Esophagus muscularis mucosa (tissue), 4 donors: ENCODE measurements at regions not wholly inside any gene's neighbourhood (a gene's known extent, or its start where the extent isn't known, plus 50 kb on each side); places are given as distances from the start of the nearest gene placed in this dataset.

ENCODE experiments used
- DNase-seq: peaks from one replicate; pipeline ENCODE4 v3.0.0-alpha.2; 2017; ENCODE audit errors: extremely low spot score
- H3K27ac ChIP-seq, 4 donors: fragments of 200-600 bp; sonication (generic); replicated peaks in 1 of 4; 1 replicate in 3 of 4; 2 replicates in 1 of 4; pipeline ENCODE4 v1.5.1; 2016 to 2019; ENCODE audit warnings: mild to moderate bottlenecking in 1 of 4
- H3K27me3 ChIP-seq, 4 donors: fragments of 200-600 bp; sonication (generic); one replicate each; pipeline versions ENCODE4 v1.5.1 to v1.6.0; 2016 to 2019
- H3K36me3 ChIP-seq, 4 donors: fragments of 200-600 bp; sonication (generic); one replicate each; pipeline ENCODE4 v1.5.1; 2016 to 2019
- H3K4me1 ChIP-seq, 4 donors: fragments of 200-600 bp; sonication (generic); one replicate each; pipeline ENCODE4 v1.5.1; 2016 to 2019
- H3K4me3 ChIP-seq, 4 donors: fragments of 200-600 bp; sonication (generic); 1 replicate in 2 of 4; 2 replicates in 2 of 4; pipeline ENCODE4 v1.5.1; 2016 to 2019; ENCODE audit warnings: mild to moderate bottlenecking in 4 of 4, moderate library complexity in 1 of 4
- H3K9me3 ChIP-seq, 4 donors: fragments of 200-600 bp; sonication (generic); 1 replicate in 3 of 4; 2 replicates in 1 of 4; pipeline ENCODE4 v1.5.1; 2016 to 2019
- CTCF ChIP-seq, 3 experiments: fragments of 200-600 bp in 2 of 3; fragments of 450-650 bp in 1 of 3; sonication (generic) in 2 of 3; IDR thresholded peaks; one replicate each; pipeline ENCODE4 v1.5.1; 2017 to 2019; ENCODE audit warnings: antibody characterized with exemption in 3 of 3, mild to moderate bottlenecking in 2 of 3, moderate library complexity in 1 of 3
- EP300 ChIP-seq: sonication (generic); formaldehyde crosslinking; IDR thresholded peaks from one replicate; pipeline ENCODE4 v1.6.1; 2017; ENCODE audit warnings: antibody characterized with exemption
- POLR2A ChIP-seq: fragments of 450-650 bp; IDR thresholded peaks from one replicate; pipeline ENCODE4 v1.6.1; 2017; ENCODE audit warnings: antibody characterized with exemption, moderate library complexity, mild to moderate bottlenecking, low read depth
- POLR2AphosphoS5 ChIP-seq, 2 donors: sonication (generic); formaldehyde crosslinking; IDR thresholded peaks; one replicate each; pipeline ENCODE4 v1.6.1; 2017; ENCODE audit warnings: antibody characterized with exemption in 2 of 2
- WGBS: methylation state at CpG from one replicate; pipeline ENCODE4 v1.1.5; 2018; 5-methylcytosine and 5-hydroxymethylcytosine counted together
- intact Hi-C: fragments of 100-400 bp; cut with DNase I; formaldehyde crosslinking; loops from one replicate; pipeline ENCODE4 v1.15.1; 2023

GRCh38 chr4:24169956-24170355 is 280.1 kb upstream of the PPARGC1A start:
- Histone ChIP-seq H3K27me3 (no peaks in the 10 kb centered on the region), H3K4me1 (no peaks in the 10 kb centered on the region), H3K9me3 (no peaks in the 10 kb centered on the region), H3K27ac (no peak overlapping the region), H3K36me3 (no peaks in the 10 kb centered on the region), H3K4me3 (no peak overlapping the region)
- intact Hi-C loops = no loop called here
- no peak for DNase-seq
- no peak for TF ChIP-seq POLR2AphosphoS5 (IDR thresholded peaks at IDR 0.05)
- TF ChIP-seq CTCF (IDR thresholded peaks at IDR 0.05) = no peak
- no peak for TF ChIP-seq POLR2A
- no peak for TF ChIP-seq EP300

- WGBS = 74% methylated on average over 2 of the region's 2 CpGs
- TF ChIP-seq POLR2AphosphoS5 (IDR thresholded peaks at IDR 0.05) (no peak), POLR2A (no peak), EP300 (no peak), CTCF (IDR thresholded peaks at IDR 0.05) (no peak)
- intact Hi-C loops = no loop called here
Measured at GRCh38 chr4:24168658-24169057, 278.8 kb upstream of the PPARGC1A start.

DNA sequence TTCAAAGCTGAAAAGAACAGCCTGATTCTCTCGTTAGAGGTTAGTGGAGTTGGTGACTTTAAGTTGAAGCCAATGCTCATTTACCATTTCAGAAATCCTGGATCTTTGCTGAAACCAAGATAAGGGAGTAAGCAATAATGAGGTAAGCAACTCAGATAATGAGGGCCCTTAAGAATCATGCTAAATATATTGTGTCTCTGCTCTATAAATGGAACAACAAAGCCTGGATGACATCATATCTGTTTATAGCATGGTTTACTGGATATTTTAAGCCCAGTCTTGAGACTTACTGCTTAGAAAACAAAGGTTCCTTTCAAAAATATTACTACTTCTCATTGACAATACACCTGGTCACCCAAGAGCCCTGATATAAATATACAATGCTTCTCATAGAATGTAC is 276.7 kb upstream of the PPARGC1A start:
- H3K4me3 ChIP-seq = no peak overlapping the region
- DNase-seq = no peak
- intact Hi-C loops = no loop called here
- no peaks in the 10 kb centered on the region for H3K27me3 ChIP-seq
- 88% methylated on average over 1 of the region's 1 CpG for WGBS
- H3K27ac ChIP-seq = no peak overlapping the region
- no peaks in the 10 kb centered on the region for H3K9me3 ChIP-seq
- H3K36me3 ChIP-seq = no peaks in the 10 kb centered on the region
- H3K4me1 ChIP-seq = peaks cover 0 to 11% (median 4%) of the 10 kb centered on the region in 4 donors
- TF ChIP-seq POLR2AphosphoS5 (IDR thresholded peaks at IDR 0.05) (no peak), POLR2A (no peak), CTCF (IDR thresholded peaks at IDR 0.05) (no peak), EP300 (no peak)

More at GRCh38 chr4:24168658-24169057, 278.8 kb upstream of the PPARGC1A start:
- peaks cover 0 to 9% (median 3%) of the 10 kb centered on the region in 4 donors for H3K4me1 ChIP-seq
- H3K9me3 ChIP-seq = no peaks in the 10 kb centered on the region
- no peaks in the 10 kb centered on the region for H3K27me3 ChIP-seq
- no peak for DNase-seq
- H3K36me3 ChIP-seq = no peaks in the 10 kb centered on the region
- no peak overlapping the region for H3K4me3 ChIP-seq
- no peak overlapping the region for H3K27ac ChIP-seq

DNA sequence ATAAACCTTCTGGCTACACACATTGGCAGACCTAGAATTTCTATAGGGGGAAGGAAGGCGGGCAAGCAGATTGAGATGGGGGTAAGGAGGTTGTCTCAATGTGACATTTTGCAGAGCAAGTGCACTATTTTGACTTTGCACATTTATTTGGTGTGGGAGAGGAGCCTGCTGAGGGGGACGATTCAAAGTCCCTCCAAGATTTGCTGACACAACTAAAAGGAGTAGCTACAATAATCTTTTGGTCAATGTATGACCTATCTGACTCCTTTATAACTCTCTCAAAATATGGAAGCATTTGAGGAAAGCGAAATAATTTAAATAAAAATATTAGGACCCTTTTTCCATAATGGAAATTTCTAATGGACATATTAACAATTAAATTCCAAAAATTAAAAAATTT is 274.9 kb upstream of the PPARGC1A start:
- Histone ChIP-seq H3K27me3 (no peaks in the 10 kb centered on the region), H3K9me3 (no peaks in the 10 kb centered on the region), H3K4me3 (no peak overlapping the region), H3K4me1 (peaks cover 0 to 11% (median 4%) of the 10 kb centered on the region in 4 donors), H3K27ac (no peak overlapping the region), H3K36me3 (no peaks in the 10 kb centered on the region)
- 81% methylated on average over 3 of the region's 3 CpGs for WGBS
- no peak for DNase-seq
- intact Hi-C loops = no loop called here
- TF ChIP-seq CTCF (IDR thresholded peaks at IDR 0.05) (no peak), EP300 (no peak), POLR2AphosphoS5 (IDR thresholded peaks at IDR 0.05) (no peak), POLR2A (no peak)

- no peak for DNase-seq
- intact Hi-C loops = no loop called here
- Histone ChIP-seq H3K36me3 (no peaks in the 10 kb centered on the region), H3K9me3 (no peaks in the 10 kb centered on the region), H3K27me3 (no peaks in the 10 kb centered on the region), H3K4me3 (no peak overlapping the region), H3K27ac (no peak overlapping the region), H3K4me1 (peaks cover 0 to 11% (median 4%) of the 10 kb centered on the region in 4 donors)
- no peak for TF ChIP-seq EP300
- no peak for TF ChIP-seq POLR2AphosphoS5 (IDR thresholded peaks at IDR 0.05)
- no peak for TF ChIP-seq POLR2A
- TF ChIP-seq CTCF (IDR thresholded peaks at IDR 0.05) = no peak
- 0% methylated on average over 2 of the region's 2 CpGs for WGBS
Measured at GRCh38 chr4:24164054-24164693, 274.3 kb upstream of the PPARGC1A start.
